Mesenchymal stem cell (in vitro differentiated cells and primary cell): ENCODE measurements at regions not wholly inside any gene's neighbourhood (a gene's known extent, or its start where the extent isn't known, plus 50 kb on each side); places are given as distances from the start of the nearest gene placed in this dataset.
A peak's percentile ranks its signal among the peaks of the same experiment; 100 is the strongest.
"Not testable (repeated sequence)": the region's sequence is repeated elsewhere in the genome, so short reads cannot be mapped to it uniquely, and the experiment has no call there.

ENCODE experiments used
- DNase-seq: peaks from one replicate; pipeline ENCODE4 v3.0.0-alpha.2; 2013
- H2AFZ ChIP-seq: one replicate; pipeline ENCODE4 v1.6.1; 2013; ENCODE audit warnings: low read depth, mild to moderate bottlenecking, control low read depth, inconsistent platforms, low read length, moderate library complexity
- H2AK5ac ChIP-seq: 2 replicates; pipeline ENCODE4 v1.6.1; 2013; ENCODE audit warnings: low read length, moderate library complexity, mild to moderate bottlenecking, inconsistent platforms; ENCODE audit not compliant: severe bottlenecking
- H2BK120ac ChIP-seq: one replicate; pipeline ENCODE4 v1.6.1; 2013; ENCODE audit warnings: low read depth, mild to moderate bottlenecking, inconsistent platforms, low read length, moderate library complexity
- H2BK12ac ChIP-seq, 2 experiments: one replicate each; pipeline ENCODE4 v1.6.1; 2013; ENCODE audit warnings: inconsistent platforms in 2 of 2, low read length in 2 of 2, mild to moderate bottlenecking in 2 of 2, moderate library complexity in 2 of 2, control low read depth in 1 of 2
- H2BK15ac ChIP-seq: one replicate; pipeline ENCODE4 v1.6.1; 2013; ENCODE audit warnings: mild to moderate bottlenecking, low read depth, inconsistent platforms; ENCODE audit not compliant: poor library complexity, severe bottlenecking
- H2BK5ac ChIP-seq: 2 replicates; pipeline ENCODE4 v1.6.1; 2013; ENCODE audit warnings: low read depth, mild to moderate bottlenecking, low read length, control low read depth, inconsistent platforms; ENCODE audit not compliant: poor library complexity, severe bottlenecking
- H3K14ac ChIP-seq, 2 experiments: one replicate each; pipeline ENCODE4 v1.6.1; 2013; ENCODE audit warnings: inconsistent platforms in 2 of 2, low read length in 2 of 2, control low read depth in 1 of 2, mild to moderate bottlenecking in 1 of 2, moderate library complexity in 1 of 2
- H3K18ac ChIP-seq, 2 experiments: one replicate each; pipeline ENCODE4 v1.6.1; 2013; ENCODE audit warnings: inconsistent platforms in 2 of 2, low read length in 2 of 2, control low read depth in 1 of 2, low read depth in 1 of 2, mild to moderate bottlenecking in 1 of 2
- H3K23ac ChIP-seq, 2 experiments: one replicate each; pipeline ENCODE4 v1.6.1; 2013; ENCODE audit warnings: inconsistent platforms in 2 of 2, low read length in 2 of 2, mild to moderate bottlenecking in 2 of 2, moderate library complexity in 2 of 2, control low read depth in 1 of 2
- H3K27ac ChIP-seq: 2 replicates; pipeline ENCODE4 v1.5.1; 2013; ENCODE audit warnings: mild to moderate bottlenecking, moderate library complexity, low read length, control low read depth, inconsistent platforms; ENCODE audit not compliant: poor library complexity, severe bottlenecking
- H3K27me3 ChIP-seq, 2 experiments: 2 replicates each; pipeline versions ENCODE4 v1.6.1 to v1.7.0; 2013; ENCODE audit warnings: low read length in 2 of 2, mild to moderate bottlenecking in 2 of 2, moderate library complexity in 2 of 2, control low read depth in 1 of 2, inconsistent platforms in 1 of 2; ENCODE audit not compliant: control insufficient read depth in 1 of 2, insufficient read depth in 1 of 2
- H3K36me3 ChIP-seq, 2 experiments: 2 replicates each; pipeline versions ENCODE4 v1.6.1 to v1.7.0; 2013; ENCODE audit warnings: low read length in 2 of 2, control low read depth in 1 of 2, inconsistent platforms in 1 of 2, low read depth in 1 of 2, mild to moderate bottlenecking in 1 of 2; ENCODE audit not compliant: insufficient read depth in 2 of 2, control insufficient read depth in 1 of 2
- H3K4ac ChIP-seq, 2 experiments: one replicate each; pipeline ENCODE4 v1.6.1; 2013; ENCODE audit warnings: inconsistent platforms in 2 of 2, low read length in 2 of 2, mild to moderate bottlenecking in 2 of 2, moderate library complexity in 2 of 2, control low read depth in 1 of 2, low read depth in 1 of 2
- H3K4me1 ChIP-seq: 2 replicates; pipeline ENCODE4 v1.6.1; 2013; ENCODE audit warnings: low read depth, low read length, control low read depth; ENCODE audit not compliant: control insufficient read depth, insufficient read depth
- H3K4me2 ChIP-seq: 2 replicates; pipeline ENCODE4 v1.6.1; 2013; ENCODE audit warnings: low read length, mild to moderate bottlenecking, inconsistent platforms; ENCODE audit not compliant: poor library complexity, severe bottlenecking
- H3K4me3 ChIP-seq, 2 experiments: 2 replicates each; pipeline versions ENCODE4 v1.5.1 to v1.7.0; 2013; ENCODE audit warnings: low read length in 2 of 2, mild to moderate bottlenecking in 2 of 2, control low read depth in 1 of 2, low read depth in 1 of 2; ENCODE audit not compliant: insufficient read depth in 1 of 2
- H3K79me1 ChIP-seq: replicated peaks from 2 replicates; pipeline ENCODE4 v1.6.1; 2013; ENCODE audit warnings: mild to moderate bottlenecking, control low read depth, low read length, inconsistent platforms; ENCODE audit not compliant: poor library complexity, severe bottlenecking
- H3K9ac ChIP-seq: 2 replicates; pipeline ENCODE4 v1.7.0; 2013; ENCODE audit warnings: mild to moderate bottlenecking, low read length, moderate library complexity
- H3K9me3 ChIP-seq: 2 replicates; pipeline ENCODE4 v1.7.0; 2013; ENCODE audit warnings: mild to moderate bottlenecking, low read length; ENCODE audit not compliant: control insufficient read depth
- H4K8ac ChIP-seq: one replicate; pipeline ENCODE4 v1.6.1; 2013; ENCODE audit warnings: inconsistent platforms, mild to moderate bottlenecking, low read length, moderate library complexity
- H4K91ac ChIP-seq: one replicate; pipeline ENCODE4 v1.6.1; 2013; ENCODE audit warnings: mild to moderate bottlenecking, low read length, inconsistent platforms
- WGBS: methylation state at CpG from one replicate; pipeline ENCODE4 v1.1.7; 2013; ENCODE audit warnings: mixed read lengths; 5-methylcytosine and 5-hydroxymethylcytosine counted together

DNA sequence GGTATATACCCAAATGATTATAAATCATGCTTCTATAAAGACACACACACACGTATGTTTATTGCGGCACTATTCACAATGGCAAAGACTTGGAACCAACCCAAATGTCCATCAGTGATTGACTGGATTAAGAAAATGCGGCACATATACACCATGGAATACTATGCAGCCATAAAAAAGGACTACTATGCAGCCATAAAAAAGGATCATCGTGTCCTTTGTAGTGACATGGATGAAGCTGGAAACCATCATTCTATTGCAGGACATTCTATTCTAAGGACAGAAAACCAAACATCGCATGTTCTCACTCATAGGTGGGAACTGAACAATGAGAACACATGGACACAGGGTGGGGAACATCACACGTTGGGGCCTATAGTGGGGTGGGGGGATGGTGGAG, 77.8 kb upstream of the THRB start:
- H3K14ac ChIP-seq, H3K79me1 ChIP-seq, H2BK120ac ChIP-seq, H3K36me3 ChIP-seq, H2AFZ ChIP-seq, H2BK12ac ChIP-seq, H3K4ac ChIP-seq, H3K4me2 ChIP-seq, H4K8ac ChIP-seq, H3K27ac ChIP-seq, H3K23ac ChIP-seq, H3K18ac ChIP-seq, H3K4me1 ChIP-seq, DNase-seq, H3K4me3 ChIP-seq, H3K9me3 ChIP-seq, H2BK5ac ChIP-seq, H3K27me3 ChIP-seq, H2AK5ac ChIP-seq, H2BK15ac ChIP-seq, H4K91ac ChIP-seq, H3K9ac ChIP-seq: not testable (repeated sequence)
- 95% methylated on average over 6 of the region's 6 CpGs for WGBS

DNA sequence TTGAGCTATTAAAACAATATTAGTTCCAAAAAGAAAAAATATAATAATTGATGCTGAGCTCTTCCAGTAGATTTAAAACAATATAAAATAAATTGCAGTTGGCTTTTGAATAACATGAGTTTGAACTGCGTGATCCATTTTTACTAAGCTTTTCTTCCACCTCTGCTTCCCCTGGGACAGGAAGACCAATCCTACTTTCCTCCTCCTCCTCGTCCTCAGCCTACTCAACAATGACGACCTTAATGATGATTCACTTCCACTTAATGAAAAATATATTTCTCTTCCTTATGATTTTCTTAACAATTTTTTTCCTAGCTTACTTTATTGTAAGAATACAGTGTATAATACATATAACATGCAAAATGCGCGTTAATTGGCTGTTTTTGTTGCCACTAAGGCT, 78.9 kb upstream of the THRB start:
- Histone ChIP-seq H2AK5ac (no peak overlapping the region), H2AFZ (no peak overlapping the region), H2BK12ac (no peak overlapping the region), H3K36me3 (no peaks in the 10 kb centered on the region), H4K8ac (no peak overlapping the region), H2BK5ac (no peak overlapping the region), H3K14ac (no peak overlapping the region), H2BK120ac (no peak overlapping the region), H4K91ac (no peak overlapping the region), H3K79me1 (no peaks in the 10 kb centered on the region), H3K4ac (no peak overlapping the region), H3K9me3 (no peaks in the 10 kb centered on the region), H3K18ac (no peak overlapping the region), H3K4me2 (no peak overlapping the region), H3K23ac (no peak overlapping the region), H2BK15ac (no peak overlapping the region), H3K9ac (no peak overlapping the region), H3K4me1 (no peaks in the 10 kb centered on the region), H3K27me3 (no peaks in the 10 kb centered on the region), H3K4me3 (no peak overlapping the region), H3K27ac (no peak overlapping the region)
- WGBS: 88% methylated on average over 5 of the region's 5 CpGs
- DNase-seq: no peak

DNA sequence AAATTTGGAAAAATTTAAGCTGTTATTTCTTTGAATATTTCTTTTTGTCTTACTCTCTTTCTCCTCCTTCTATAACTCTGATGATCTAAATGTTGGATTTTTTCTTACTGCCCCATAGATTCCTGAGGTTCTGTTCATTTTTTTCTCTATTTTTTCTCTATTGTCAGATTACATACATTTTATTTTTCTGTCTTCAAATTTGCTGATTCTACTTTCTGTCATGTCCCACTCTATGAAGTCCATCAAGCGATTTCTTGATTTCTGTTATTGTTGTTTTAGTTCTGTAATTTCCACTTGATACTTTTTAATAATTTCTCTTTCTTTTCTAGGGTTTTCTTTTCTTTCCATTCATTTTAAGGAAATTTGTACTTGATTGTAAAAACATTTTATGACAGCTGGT, 83.7 kb upstream of the THRB start:
- H3K36me3 ChIP-seq: no peaks in the 10 kb centered on the region
- no peak overlapping the region for H3K23ac ChIP-seq
- H2BK5ac ChIP-seq: no peak overlapping the region
- H2AK5ac ChIP-seq: no peak overlapping the region
- H3K27ac ChIP-seq: no peak overlapping the region
- no peak overlapping the region for H3K9ac ChIP-seq
- H4K8ac ChIP-seq: no peak overlapping the region
- H3K27me3 ChIP-seq: no peaks in the 10 kb centered on the region
- H2BK15ac ChIP-seq: no peak overlapping the region
- H4K91ac ChIP-seq: no peak overlapping the region
- no peak overlapping the region for H3K4me2 ChIP-seq
- H3K4ac ChIP-seq: no peak overlapping the region
- H3K79me1 ChIP-seq: no peaks in the 10 kb centered on the region
- H3K14ac ChIP-seq: no peak overlapping the region
- H3K4me3 ChIP-seq: no peak overlapping the region
- no peaks in the 10 kb centered on the region for H3K9me3 ChIP-seq
- no peaks in the 10 kb centered on the region for H3K4me1 ChIP-seq
- H2BK12ac ChIP-seq: no peak overlapping the region
- no peak overlapping the region for H2AFZ ChIP-seq
- H3K18ac ChIP-seq: no peak overlapping the region
- H2BK120ac ChIP-seq: no peak overlapping the region
- no peak for DNase-seq
- WGBS: no CpG with 5 or more reads among the region's 1 CpG

DNA sequence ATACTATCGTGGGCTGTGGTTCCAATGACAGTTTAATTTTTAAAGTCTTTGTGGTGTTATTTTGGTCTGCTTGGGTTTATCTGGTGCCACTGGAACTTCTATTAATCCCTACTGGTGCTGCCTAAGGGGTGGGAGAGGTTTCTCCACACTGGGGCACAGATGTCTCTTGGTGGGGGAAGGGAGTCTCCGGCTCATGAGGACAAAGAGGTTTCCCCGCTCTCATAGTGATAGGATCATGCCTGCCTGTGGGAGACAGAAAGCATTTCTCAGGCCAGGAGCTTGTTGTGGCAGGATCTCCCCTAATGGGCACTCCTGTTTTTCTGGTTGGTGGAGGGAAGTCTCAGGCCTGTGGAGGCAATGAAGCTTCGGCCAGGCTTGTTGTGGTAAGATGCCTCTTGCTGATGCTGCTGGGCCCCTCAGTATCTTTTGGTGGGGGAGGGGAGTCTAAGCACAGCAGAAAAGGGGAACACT, 84.3 kb upstream of the THRB start:
- Histone ChIP-seq H2BK120ac (no peak overlapping the region), H2BK15ac (no peak overlapping the region), H2AFZ (no peak overlapping the region), H2BK12ac (peak overlapping the region in 1 of 2 experiments; percentile 29), H3K14ac (no peak overlapping the region), H3K9ac (no peak overlapping the region), H3K27ac (no peak overlapping the region), H2BK5ac (no peak overlapping the region), H3K4ac (no peak overlapping the region), H3K4me1 (no peaks in the 10 kb centered on the region), H3K36me3 (no peaks in the 10 kb centered on the region), H3K23ac (no peak overlapping the region), H4K91ac (no peak overlapping the region), H3K79me1 (no peaks in the 10 kb centered on the region), H3K27me3 (no peaks in the 10 kb centered on the region), H3K9me3 (no peaks in the 10 kb centered on the region), H3K4me2 (no peak overlapping the region), H2AK5ac (no peak overlapping the region), H3K18ac (peak overlapping the region in 1 of 2 experiments; percentile 4), H3K4me3 (no peak overlapping the region), H4K8ac (no peak overlapping the region)
- no peak for DNase-seq
- WGBS: 91% methylated on average over 4 of the region's 4 CpGs
